HG02970 (cell line): ENCODE measurements at regions not wholly inside any gene's neighbourhood (a gene's known extent, or its start where the extent isn't known, plus 50 kb on each side); places are given as distances from the start of the nearest gene placed in this dataset.
"Not testable (repeated sequence)": the region's sequence is repeated elsewhere in the genome, so short reads cannot be mapped to it uniquely, and the experiment has no call there.

Source experiments
- ATAC-seq: cut with Tn5 transposase; IDR thresholded peaks from one replicate; pipeline ENCODE4 v1.9.1; 2021; ENCODE audit warnings: mild to moderate bottlenecking, moderate library complexity, moderate number of reproducible peaks; ENCODE audit not compliant: unreplicated experiment, low FRiP score

GRCh38 chr17:63019138-63019873, 53.3 kb downstream of the TANC2 start:
- ATAC-seq = no peak

GRCh38 chr17:63022567-63022966, 56.5 kb downstream of the TANC2 start:
- no peak for ATAC-seq

GRCh38 chr17:63023049-63023448, 57.0 kb downstream of the TANC2 start:
- ATAC-seq = no peak

- ATAC-seq = no peak
These were observed 58.2 kb downstream of the TANC2 start for GRCh38 chr17:63024201-63024600.

GRCh38 chr17:63024716-63025115, 58.7 kb downstream of the TANC2 start:
- ATAC-seq = no peak

- not testable (repeated sequence) for ATAC-seq
These were observed 59.6 kb downstream of the TANC2 start for GRCh38 chr17:63025637-63026036.

- no peak for ATAC-seq
These were observed 63.5 kb downstream of the TANC2 start for GRCh38 chr17:63029541-63029940.

GRCh38 chr17:63032142-63032541, 66.1 kb downstream of the TANC2 start:
- ATAC-seq = no peak

- ATAC-seq = no peak
These were observed 67.1 kb downstream of the TANC2 start for GRCh38 chr17:63033142-63033541.

GRCh38 chr17:63035271-63035670, 69.2 kb downstream of the TANC2 start:
- ATAC-seq = no peak

- no peak for ATAC-seq
These were observed 69.7 kb downstream of the TANC2 start for GRCh38 chr17:63035695-63036094.

- no peak for ATAC-seq
These were observed 73.3 kb downstream of the TANC2 start for GRCh38 chr17:63039342-63039741.

GRCh38 chr17:63039899-63040602, 74.0 kb downstream of the TANC2 start:
- no peak for ATAC-seq

- ATAC-seq = no peak
These were observed 74.8 kb downstream of the TANC2 start for GRCh38 chr17:63040816-63041215.

GRCh38 chr17:63041251-63041650, 75.2 kb downstream of the TANC2 start:
- no peak for ATAC-seq

- ATAC-seq = no peak
These were observed 75.7 kb downstream of the TANC2 start for GRCh38 chr17:63041722-63042121.

GRCh38 chr17:63042256-63042812, 76.3 kb downstream of the TANC2 start:
- ATAC-seq = no peak

GRCh38 chr17:63057560-63057959, 91.5 kb downstream of the TANC2 start:
- not testable (repeated sequence) for ATAC-seq

- no peak for ATAC-seq
These were observed 100.3 kb downstream of the TANC2 start for GRCh38 chr17:63066158-63066813.

- no peak for ATAC-seq
These were observed 103.2 kb downstream of the TANC2 start for GRCh38 chr17:63069245-63069644.

GRCh38 chr17:63070031-63070430, 104.0 kb downstream of the TANC2 start:
- no peak for ATAC-seq
